LoVo (cell line): ENCODE measurements at regions not wholly inside any gene's neighbourhood (a gene's known extent, or its start where the extent isn't known, plus 50 kb on each side); places are given as distances from the start of the nearest gene placed in this dataset.

Source experiments
- DNase-seq: peaks from one replicate; pipeline ENCODE4 v3.0.0-alpha.2; 2016; ENCODE audit warnings: low spot score

DNA sequence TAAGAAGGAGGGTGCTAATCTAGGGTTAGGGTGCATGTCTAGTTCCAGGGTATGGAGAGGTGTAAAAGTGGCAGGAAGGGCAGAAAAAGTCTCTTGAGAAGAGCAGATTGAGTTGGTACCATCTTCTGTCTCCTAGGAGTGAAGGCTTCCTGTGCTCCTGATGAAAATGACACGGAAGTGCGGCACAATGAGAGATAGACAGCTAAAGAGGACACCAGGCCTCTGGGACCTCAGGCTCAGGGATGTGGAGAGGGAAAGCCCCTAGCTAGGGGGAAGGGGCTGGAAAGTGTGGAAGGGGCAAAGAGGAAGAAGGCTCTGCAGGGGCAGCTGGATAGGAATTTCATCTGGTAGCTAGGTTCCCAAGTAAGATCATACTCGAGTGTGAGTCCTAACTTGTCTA is 498.3 kb upstream of the EEF2KMT start:
- DNase-seq, result no peak

DNA sequence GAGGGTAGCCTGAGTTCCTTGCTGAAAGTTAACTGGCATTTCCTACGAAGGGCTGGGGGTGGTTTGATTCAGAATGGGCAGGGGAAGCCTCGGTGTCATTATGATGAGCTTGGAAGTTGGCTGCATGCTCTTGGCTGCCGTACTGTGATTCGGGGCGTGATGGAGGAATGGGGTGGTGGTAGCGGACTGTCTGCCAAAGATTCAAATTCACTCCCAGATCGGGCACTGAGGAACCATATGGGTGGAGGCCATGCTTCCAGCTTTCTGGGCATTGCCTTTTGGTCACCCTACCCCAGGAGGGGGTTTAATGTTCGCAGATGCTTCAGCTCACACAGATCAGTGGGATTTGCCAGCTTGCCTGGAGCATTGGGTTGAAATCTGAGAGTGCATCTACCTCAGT is 492.8 kb upstream of the EEF2KMT start:
- DNase-seq, result no peak

DNA sequence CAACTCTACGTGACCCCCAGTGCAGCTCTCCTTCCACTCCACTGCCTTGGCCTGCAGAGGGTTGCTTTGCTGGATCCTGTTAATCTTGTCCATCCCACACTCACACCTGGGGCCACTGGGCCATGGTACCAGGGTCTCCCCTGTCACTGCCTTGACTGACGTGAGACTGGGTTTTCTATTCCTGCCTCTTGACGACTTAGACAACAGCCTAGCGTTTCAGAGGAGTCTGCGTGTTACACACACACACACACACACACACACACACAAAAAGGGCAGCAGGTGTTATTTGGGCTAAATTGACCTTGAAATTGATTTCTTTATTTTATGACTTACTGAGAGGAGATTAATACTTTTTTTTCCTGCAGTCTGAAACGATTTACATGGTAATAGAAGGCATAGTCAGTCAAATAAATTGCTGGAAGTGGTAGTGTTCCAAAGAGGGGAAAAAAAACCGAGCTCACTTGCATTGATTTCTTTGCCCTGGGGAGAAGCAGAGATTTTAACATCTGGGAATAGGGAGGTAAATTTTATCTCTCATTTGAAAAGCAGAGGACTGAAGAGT is 492.3 kb upstream of the EEF2KMT start:
- DNase-seq, result no peak

DNA sequence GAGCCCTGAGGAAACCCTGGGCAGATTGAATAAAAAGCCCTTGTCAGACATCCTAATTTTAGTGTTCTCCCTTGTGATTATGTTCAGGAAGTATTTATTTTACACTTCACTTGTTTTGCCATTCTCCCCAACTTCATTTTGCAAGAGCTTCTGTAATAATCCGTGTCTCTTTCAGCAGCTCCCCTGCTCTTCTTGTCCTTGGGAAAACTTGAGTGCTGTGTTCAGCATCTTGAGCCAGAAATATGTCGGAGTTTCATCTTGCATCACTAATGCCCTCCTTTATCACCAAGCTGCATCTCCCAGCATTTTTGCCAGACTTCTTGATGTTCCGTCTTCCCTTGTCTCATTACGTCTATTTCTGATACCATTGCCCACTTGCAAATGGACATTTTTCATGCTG is 486.5 kb upstream of the EEF2KMT start:
- no peak for DNase-seq

DNA sequence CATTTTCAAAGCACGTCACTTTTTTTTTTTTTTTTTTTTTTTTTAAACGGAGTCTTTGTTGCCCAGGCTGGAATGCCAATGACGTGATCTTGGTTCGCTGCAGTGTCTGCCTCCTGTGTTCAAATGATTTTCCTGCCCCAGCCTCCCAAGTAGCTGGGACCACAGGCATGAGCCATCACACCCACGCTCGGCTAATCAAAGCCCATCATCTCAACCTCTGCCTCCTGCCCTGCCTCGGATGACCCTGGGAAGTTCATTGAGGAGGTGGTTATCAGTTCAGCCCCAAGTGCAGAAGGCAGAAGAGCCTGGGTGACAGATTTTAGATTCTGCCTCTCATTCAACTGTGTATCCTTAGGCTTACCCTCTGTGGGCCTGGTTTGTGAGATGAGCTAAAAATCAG is 484.9 kb upstream of the EEF2KMT start:
- no peak for DNase-seq

DNA sequence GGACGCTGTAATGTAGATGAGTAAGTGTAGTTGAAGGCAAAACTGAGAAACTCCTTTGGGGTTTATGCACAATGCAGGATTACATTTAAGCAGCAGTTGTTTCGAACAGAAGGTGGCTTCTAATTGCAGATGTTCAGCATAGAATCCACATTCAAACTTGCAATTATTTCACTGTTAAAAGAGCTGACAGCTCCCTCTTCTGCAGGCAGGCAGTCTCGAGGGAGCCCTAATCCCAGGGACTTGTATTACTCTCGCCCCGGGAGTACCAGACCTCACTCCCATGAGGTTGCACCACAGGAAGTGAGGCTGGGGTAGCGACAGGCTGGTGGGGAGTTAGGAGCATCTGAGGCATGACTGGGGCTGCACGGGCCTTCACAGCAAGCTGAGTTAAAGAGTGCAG is 484.3 kb upstream of the EEF2KMT start:
- no peak for DNase-seq

DNA sequence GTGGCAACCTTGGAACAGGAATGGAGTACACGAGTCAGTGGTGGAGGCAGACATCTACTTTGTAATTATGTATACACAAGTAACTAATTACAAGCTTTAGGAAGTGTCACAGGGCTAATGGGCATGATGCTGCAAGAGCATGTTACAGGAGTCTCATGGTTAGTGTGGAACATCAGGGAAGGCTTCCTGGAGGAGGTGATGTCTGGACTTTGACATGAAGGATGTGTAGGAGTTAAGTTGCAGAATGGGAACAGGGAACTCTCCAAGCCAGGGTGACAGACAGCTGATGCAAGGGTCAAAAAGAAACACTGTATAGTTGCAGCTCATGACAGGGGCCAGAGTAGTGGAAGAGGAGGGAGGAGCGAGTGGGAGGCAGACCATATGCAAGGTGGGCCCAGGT is 483.8 kb upstream of the EEF2KMT start:
- no peak for DNase-seq

DNA sequence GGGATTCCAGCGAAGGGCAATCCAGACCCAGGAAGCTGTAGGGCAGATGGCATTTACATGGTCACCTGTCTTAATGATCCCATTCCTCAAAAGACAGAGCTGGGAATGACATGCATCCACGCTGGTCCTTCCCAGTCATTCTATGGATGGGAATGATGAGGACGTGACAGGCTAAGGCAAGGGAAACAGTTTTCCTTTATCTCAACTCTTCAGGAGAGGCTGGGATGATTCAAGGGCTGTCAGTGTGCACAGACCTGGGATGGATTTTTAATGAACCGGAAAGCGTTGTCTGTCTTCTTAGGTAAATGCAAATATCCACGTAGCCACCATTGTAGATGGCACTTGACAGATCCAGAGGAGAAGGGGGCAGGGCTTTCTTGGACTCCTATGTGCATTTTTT is 483.2 kb upstream of the EEF2KMT start:
- DNase-seq, result no peak

DNA sequence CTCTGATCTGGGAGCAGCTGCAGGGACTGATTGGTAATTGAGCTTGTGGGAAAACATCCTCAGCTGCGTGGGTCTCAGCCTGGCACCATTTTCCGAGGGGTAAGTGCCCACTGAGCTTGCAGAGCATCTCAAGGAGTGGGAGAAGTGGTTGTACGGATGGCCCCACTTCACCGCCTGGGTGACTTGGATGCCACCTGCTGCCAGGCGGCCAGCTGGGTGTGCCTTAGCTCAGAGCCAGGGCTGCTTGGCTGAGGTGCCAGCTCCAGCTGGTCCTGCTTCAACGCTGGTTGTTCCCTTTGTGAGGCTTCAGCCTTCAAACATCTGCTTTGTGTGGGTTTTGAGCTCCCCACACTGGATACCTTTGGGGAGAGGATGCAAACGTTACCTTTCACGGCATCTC is 482.7 kb upstream of the EEF2KMT start:
- no peak for DNase-seq

DNA sequence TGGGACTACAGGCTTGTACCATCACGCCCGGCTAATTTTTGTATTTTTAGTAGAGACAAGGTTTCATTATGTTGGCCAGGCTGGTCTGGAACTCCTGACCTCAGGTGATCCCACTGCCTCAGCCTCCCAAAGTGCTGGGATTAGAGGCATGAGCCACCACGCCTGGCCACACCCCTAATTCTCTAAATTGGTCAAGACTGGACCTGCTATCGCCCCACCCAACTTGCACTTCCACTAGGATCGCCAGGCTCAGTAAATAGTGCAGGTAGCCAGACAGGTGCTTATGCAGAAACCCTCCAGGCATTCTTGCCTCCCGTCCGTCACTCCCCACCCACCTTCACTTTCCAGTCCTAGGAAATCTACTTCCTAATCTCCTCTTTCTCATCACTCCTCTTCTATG is 481.4 kb upstream of the EEF2KMT start:
- no peak for DNase-seq

DNA sequence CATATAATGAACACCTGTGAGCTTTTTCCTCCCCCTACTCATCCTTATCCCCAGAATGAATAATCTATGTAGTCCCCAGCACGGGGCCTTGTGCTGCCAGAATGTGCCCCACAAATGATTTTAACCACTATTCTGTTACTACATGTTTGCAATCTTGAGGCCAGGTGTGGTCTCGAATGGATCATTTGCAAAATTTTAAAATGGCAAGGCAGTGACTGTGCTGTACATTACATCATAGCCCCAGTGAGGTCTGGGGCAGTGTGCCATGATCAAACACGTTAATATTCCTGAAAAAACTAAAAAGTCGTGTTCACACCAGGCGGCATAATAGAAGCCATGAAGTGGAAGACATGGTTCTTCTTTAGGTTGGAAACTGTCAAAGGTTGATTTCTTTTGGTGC is 479.9 kb upstream of the EEF2KMT start:
- no peak for DNase-seq

DNA sequence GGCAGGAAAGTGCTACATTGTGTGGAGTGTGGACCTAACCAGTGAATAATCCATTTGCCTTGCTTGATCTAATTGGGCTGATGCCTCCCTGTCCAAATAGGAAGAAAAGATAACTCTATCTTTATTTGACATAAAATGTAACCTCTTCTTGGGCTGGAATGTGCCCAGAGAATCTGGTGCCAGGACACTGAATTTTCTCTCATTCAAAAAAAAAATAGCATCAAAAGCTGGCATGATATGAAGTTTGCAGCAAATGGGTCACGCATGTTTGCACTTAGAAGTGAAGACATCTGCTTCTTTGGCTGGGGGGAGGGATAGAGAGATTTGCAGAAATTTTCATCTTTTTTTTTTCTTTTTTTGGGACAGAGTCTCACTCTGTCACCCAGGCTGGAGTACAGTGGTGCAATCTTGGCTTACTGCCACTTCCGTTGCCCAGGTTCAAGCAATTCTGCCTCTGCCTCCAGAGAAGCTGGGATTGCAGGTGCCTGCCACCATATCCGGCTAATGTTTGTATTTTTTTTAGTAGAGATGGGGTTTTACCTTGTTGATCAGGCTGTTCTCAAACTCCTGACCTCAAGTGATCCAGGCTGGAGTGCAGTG is 478.2 kb upstream of the EEF2KMT start:
- no peak for DNase-seq

DNA sequence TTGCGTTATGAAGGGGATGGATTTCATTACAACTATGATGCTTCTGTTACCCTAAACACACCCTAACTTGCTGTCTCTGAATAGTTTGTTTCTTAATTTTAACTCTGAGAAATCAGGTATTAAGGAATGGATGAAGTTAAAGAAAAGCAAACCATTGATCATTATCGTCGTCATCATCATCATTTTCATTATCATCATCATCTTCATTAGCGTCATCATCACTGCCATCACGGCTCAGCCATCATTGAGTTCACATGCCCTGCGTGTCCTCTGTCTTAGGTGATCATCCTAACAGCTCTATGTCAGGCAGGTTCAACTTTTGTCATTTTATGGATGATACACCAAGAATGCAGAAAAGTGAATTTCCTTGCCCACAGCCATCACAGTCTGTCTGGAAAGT is 477.5 kb upstream of the EEF2KMT start:
- DNase-seq, result no peak

DNA sequence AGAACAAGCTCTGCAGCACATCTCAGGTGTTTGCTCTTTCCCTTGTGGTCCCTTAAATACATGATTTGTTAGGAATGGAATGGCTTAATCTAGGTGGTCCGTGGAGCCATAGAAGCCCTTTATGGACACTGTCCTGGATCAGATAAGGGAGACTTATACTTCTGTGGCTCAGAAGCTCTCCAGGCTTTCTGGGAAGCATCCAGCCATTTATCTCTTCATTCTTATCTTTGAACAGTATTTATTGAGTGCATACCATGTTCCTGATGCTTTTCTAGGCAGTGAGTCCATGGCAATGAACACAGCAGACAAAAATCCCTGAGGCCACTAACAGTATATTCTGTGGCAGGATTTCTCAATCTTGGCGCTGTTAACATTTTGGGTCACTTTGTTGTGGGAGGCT is 474.5 kb upstream of the EEF2KMT start:
- no peak for DNase-seq

DNA sequence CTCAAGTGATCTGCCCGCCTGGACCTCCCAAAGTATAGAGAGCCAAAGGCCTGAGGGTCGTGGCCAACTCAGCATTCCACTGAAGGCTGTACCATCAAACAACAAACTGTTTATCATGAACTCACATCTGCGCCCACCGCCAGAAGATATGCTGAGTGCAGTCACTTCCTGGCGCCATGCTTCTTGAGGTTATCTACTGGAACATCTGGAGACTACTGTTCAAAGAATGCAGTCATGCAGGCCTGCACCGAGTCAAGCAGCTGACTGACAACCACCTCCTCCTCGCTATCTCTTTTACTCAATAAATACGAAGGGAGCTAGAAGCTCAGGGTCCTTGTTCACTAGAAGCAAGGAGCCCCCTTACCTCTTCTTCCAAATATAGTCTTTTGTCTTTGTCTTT is 473.9 kb upstream of the EEF2KMT start:
- no peak for DNase-seq

DNA sequence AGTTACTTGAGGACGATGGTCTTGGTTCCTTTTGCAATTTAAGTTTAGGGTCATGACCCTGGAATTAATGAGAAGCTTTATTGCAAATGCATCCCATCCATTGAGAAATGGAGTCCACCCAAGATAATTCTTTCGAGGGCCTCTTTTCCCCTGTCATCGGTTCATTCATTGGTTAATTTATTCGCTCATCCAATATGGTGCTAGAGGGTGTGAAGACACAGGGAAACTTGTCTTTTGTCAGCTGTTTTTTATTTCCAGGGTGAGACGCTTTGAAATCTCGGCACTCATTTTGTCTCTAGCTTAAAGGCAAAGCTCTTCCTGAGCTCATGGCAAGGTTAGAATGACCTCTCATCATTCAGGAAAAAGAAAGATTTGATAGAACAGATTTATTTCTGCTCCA is 464.2 kb upstream of the EEF2KMT start:
- no peak for DNase-seq

DNA sequence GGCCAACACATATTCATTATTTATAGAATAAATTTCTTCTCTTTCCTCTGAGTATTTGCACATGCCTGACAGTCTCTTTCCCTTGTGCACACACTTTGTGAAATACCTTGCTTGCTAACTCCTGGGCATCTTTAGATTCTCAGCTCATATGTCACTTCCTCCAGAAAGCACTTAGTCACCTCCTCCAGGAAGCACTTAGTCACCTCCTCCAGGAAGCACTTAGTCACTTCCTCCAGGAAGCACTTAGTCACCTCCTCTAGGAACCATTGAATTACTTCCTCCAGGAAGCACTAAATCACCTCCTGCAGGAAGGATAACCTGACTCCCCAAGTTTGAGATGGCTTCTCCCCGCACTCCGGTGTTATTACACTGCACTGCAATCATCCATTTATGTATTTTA is 462.5 kb upstream of the EEF2KMT start:
- DNase-seq, result no peak

DNA sequence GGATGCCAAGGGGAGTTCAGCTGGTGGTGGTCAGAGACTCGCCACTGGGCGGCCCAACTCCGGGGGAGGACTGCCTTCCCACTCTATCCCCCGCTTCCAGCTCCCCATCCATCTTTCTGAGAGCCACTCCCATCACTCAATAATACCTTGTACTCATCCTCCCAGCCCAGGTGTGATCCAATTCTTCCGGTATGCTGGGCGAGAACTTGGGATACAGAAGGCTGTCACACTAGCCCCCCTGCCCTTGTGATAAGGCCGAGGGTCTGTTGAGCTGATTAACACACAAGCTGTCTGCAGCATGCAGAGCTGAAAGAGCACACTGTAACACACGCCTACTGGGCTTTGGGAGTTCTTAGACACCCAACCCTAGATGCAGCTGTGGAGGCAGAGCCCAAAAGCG is 460.4 kb upstream of the EEF2KMT start:
- DNase-seq, result no peak

DNA sequence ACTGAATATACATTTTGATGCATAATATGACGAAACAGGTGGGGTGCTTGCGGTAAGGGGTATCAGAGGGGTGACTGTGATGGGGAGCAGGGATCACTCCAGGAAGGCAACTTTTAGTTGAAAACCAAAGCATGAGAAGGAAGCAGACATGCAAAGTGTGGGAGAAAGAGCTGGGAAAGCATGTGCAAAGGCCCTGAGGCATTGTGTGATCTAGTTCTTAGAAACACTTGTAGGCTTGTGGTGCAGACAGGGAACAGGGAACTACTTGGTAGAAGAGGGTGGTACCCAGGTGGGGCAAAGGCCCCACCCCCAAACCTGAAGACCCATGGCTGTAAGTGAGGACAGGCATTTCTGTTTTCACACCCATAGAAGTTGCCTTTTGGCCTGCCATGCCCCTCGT is 459.9 kb upstream of the EEF2KMT start:
- no peak for DNase-seq

DNA sequence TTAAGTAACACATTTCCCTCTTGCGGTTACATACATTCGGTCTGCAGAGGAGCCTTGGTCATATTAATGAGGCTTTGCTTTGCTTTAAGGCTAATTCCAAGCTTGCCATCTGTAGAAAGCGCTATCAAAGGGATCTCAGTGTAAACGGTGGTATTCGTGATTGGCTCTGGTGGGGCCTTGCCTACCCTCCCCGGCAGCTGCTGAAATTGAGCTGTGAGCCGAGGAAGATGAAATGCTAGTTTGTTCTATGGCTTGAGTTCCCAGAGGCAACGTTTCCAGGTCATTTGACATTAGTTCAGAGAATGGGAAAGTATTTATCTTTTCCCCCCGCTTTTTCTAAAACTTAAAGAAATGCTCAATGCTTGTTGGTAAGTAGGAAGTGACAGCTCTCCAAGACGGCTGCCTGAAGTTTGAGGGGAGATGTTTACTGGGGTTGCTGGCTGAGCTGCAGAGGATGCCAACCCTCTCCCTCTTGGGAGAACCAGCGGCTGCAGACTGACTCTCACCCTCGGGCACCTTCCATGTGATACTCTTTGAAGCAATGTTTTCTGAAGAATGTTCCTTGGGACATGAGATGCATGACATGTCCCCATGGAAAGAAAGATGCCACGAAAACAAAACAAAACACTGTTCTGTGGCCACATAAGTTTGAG is 458.7 kb upstream of the EEF2KMT start:
- DNase-seq, result no peak

DNA sequence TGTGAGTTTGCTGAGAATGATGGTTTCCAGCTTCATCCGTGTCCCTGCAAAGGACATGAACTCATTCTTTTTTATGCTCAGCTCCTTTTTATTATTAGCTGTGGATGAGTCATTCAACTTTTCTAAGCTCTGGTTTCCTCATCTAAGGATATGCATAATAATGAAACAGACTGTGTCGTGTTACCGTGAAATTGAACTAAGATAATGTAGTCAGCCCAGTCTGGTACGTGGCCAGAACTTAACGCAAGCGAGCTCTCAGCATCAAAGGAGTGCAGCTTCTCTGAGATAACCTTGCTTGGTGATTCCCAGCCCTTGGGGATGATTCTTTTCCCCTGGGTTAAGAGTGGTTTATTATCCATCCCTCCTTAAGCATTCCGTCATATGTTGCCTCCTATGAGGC is 454.3 kb upstream of the EEF2KMT start:
- no peak for DNase-seq

DNA sequence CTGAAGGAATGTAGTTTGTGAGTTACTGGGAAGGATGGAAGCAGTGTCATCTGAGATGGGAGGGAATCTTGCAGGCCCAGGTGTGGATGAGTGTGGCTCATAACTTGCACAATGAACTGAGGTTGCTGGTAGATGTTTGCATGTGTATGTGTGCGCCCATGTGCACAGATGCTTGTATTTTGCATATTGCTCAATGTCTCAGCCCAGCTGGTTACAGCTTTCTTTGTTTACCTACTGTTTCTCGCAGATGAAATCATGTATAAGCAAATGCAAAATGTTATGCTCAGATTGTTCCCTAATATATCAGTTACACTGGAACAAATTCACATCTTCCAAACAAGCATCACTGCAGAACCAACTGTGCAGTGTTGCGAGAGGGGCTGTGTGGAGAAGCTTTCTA is 452.2 kb upstream of the EEF2KMT start:
- DNase-seq, result no peak

DNA sequence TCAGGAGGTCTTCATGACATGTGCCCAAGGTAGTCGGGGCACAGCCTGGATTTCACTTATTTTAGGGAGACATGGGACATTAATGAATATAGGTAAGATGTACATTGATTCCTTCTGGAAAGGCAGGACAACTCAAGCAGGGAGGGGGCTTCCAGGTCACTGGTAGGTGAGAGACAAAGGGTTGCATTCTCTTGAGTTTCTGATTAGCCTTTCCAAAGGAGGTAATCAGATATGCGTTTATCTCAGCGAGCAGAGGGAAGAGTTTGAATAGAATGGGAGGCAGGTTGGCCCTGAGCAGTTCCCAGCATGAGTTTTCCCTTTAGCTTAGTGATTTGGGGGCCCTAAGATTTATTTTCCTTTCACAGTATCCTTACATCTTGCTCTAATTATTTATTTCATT is 443.8 kb upstream of the EEF2KMT start:
- no peak for DNase-seq

DNA sequence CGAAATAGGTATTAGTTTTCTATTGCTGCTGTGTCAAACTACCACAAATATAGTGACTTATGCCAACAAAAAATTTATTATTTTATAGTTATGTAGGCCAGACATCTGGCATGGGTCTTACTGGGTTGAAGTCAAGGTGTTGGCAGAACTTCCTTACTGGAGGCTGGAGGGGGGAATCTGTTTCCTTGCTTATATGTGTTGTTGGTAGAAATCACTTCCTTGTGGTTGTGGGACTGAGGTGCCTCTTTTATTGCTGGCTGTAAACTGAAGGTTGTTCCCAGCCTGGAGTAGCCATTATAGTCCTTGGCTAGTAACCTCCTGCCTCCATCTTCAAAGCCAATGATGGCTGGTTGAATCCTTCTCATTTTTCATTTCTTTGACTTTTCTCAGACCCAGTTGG is 439.8 kb upstream of the EEF2KMT start:
- DNase-seq, result no peak
